Ureter (tissue), 1 donor: ENCODE measurements at regions not wholly inside any gene's neighbourhood (a gene's known extent, or its start where the extent isn't known, plus 50 kb on each side); places are given as distances from the start of the nearest gene placed in this dataset.
"Not testable (repeated sequence)": the region's sequence is repeated elsewhere in the genome, so short reads cannot be mapped to it uniquely, and the experiment has no call there.

ENCODE experiments used
- DNase-seq: peaks from one replicate; pipeline ENCODE4 v3.0.0-alpha.2; 2020; ENCODE audit warnings: low spot score
- donor health status: DM: yes; HTN: yes; CAD: no.

DNA sequence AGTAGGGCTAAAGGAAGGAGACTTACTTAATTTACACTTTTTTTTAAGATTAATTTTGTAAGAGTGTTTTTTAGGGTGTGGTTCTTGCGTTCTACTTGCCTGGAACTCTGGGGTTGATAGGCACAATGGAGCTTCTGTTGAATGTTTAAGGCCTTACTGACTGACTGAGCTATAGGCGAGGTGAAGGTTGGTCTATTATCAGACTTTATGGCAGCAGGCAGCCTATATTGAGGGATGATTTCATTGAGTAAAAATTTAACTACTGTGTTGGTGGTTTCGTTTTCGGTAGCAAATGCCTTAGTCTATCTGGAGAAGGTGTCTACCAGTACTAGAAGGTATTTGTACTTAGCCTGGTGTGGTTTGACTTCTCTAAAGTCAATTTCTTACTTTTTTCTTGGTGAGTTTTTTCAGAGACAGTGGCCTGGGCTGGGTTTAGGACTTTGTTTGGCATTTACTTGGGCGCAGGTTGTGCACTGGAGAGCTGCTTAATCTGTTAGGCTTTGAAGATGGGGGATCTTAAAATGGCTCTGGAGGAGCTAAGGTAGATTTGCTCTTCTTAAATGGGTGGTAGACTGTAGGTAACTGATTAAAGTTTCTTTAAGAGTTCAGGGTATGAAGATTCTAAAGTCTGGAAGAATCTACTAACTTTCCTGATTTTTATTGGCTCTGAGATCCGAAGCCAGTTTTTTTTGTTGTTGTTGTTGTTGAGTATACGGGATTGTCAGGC is 164.5 kb upstream of the CCZ1B start:
- DNase-seq: not testable (repeated sequence)

DNA sequence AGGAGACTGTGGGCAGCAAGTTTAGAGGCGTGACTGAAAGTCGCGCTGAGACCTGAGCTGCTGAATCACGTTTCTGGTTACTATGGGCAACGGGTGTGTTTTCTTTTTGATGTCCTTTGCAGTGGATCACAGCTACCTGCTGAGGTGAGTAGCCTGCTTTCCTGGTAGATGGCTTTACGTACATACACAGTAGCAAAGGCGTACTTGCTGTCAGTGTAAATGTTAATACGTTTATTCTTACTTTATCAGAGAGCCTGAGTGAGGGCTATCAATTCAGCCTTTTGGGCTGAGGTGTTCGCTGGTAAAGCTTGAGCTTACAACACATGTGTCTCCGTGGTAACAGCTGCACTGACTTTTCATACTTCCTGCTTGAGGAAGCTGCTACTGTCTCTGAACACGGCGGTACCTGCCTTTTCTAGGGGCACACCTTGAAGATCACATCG is 165.1 kb upstream of the CCZ1B start:
- DNase-seq: peak; percentile 46

DNA sequence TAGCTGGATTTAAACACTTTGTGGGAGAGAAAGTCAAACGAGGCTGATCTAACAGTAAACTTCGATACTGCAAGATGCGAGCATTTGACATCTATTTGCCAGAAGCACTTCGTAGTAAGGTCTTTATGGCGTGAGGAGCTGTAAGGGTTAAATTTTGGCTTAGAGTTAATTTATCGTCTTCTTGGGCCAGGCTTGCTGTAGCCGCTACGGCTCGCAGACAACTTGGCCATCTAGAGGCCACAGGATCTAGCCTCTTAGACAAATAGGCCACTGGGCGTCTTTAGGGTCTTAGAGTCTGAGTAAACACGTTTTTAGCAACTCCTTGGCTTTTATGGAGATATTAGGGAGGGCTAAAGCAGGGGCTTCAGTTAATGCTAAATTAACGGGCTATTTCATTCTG is 165.6 kb upstream of the CCZ1B start:
- not testable (repeated sequence) for DNase-seq

DNA sequence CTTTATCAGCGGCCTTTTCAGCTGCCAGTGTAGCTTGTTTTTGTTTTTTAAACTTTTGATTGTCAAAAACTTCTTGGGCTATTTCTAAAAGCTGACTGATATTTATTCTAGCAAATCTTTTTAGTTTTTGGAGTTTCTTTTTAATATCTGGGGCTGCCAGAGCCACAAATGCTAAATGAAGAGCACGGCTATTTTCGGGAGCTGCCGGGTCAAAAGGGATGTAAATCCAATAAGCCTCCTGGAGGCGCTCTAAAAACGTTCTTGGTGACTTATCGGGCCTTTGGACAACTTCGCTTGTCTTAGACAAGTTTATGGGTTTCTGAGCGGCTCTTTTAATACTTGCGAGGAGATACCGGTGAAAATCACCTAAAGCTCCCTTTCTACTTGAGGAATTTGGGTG is 166.1 kb upstream of the CCZ1B start:
- DNase-seq: not testable (repeated sequence)

- DNase-seq: not testable (repeated sequence)
These were observed 169.0 kb upstream of the CCZ1B start for GRCh38 chr7:6995026-6995425.

- DNase-seq: not testable (repeated sequence)
These were observed 169.6 kb upstream of the CCZ1B start for GRCh38 chr7:6995493-6996289.

DNA sequence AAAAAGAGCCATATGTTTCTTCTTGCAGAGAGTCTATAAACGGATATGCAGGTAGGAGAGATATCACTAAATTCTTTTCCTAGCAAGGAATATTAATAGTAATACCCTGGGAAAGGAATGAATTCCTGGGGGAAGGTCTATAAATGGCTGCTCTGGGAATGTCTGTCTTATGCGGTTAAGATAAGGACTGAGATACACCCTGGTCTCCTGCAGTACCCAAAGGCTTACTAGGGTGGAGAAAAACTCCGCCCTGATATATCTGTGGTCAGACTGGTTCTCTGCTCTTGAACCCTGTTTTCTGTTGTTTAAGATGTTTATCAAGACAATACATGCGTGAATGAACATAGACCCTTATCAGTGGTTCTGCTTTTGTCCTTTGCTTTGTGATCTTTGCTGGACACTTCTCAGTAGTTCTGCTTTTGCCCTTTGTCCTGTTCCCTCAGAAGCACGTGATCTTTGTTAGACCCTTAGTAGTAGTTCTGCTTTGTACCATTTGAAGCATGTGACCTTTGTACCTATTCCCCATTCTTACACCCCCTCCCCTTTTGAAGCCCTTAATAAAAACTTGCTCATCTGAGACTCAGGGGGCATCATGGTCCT is 173.1 kb upstream of the CCZ1B start:
- not testable (repeated sequence) for DNase-seq

DNA sequence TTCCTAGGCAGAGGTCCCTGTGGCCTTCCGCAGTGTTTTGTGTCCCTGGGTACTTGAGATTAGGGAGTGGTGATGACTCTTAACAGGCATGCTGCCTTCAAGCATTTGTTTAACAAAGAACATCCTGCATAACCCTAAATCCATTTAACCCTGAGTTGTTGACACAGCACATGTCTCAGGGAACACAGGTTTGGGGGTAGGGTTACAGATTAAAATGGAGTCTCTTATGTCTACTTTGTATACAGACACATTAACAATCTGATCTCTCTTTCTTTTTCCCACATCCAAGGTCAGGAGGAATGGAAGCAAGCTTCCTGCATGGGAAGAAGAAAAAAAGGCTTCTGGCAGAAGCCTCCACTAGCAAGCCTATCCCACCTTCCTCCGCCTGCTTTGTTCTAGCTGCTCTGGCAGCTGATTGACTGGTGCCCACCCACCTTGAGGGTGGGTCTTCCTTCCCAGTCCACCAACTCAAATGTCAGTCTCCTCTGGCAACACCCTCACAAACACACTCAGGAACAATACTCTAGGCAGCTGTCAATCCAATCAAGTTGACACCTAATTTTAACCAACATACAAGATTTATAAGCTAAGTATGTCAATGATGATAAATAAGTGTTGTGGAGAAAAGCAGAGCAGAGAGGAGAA is 176.5 kb upstream of the CCZ1B start:
- DNase-seq: no peak

DNA sequence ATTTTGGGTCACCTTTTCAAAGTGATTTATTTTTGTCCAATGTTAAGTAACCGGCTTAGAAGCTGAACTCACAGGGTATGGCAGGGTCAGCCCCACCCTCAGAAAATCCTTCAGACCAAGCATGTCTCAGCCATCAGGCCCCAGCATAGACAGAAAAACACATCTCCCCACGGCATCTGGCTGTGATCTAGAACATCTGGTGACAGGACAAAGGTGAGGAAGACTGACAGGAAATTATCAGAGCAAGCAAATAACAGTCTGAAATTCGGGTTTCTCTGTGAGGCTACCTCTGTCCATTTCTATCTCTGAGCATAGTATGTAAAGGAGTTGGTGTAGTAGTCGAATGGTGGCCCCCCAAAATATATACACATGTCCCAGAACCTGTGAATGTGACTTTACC is 177.0 kb upstream of the C1GALT1 start:
- no peak for DNase-seq

DNA sequence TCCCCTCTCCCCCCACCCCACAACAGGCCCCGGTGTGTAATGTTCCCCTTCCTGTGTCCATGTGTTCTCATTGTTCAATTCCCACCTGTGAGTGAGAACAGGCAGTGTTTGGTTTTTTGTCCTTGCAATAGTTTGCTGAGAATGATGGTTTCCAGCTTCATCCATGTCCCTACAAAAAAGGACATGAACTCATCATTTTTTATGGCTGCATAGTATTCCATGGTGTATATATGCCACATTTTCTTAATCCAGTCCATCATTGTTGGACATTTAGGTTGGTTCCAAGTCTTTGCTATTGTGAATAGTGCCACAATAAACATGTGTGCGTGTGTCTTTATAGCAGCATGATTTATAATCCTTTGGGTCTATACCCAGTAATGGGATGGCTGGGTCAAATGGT is 176.4 kb upstream of the C1GALT1 start:
- not testable (repeated sequence) for DNase-seq

DNA sequence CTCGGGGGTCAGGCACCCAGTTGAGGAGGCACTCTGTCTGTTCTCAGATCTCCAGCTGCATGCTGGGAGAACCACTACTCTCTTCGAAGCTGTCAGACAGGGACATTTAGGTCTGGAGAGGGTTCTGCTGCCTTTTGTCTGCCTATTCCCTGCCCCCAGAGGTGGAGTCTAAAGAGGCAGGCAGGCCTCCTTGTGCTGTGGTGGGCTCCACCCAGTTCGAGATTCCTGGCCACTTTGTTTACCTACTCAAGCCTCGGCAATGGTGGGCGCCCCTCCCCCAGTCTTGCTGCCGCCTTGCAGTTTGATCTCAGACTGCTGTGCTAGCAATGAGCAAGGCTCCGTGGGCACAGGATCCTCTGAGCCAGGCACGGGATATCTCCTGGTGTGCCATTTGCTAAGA is 171.1 kb upstream of the C1GALT1 start:
- not testable (repeated sequence) for DNase-seq

DNA sequence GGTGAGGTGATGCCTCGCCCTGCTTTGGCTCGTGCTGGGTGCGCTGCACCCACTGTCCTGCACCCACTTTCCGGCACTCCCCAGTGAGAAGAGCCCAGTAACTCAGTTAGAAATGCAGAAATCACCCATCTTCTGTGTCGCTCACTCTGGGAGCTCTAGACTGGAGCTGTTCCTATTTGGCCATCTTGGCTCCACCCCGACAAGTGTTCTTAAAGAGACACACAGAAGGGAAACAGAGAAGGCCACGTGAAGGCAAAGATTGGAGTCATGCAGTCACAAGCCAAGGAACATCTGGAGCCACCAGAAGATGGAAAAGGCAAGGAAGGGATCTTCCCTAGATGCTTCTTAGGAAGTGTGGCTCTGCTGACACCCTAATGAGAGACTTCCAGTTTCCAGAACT is 170.6 kb upstream of the C1GALT1 start:
- not testable (repeated sequence) for DNase-seq

DNA sequence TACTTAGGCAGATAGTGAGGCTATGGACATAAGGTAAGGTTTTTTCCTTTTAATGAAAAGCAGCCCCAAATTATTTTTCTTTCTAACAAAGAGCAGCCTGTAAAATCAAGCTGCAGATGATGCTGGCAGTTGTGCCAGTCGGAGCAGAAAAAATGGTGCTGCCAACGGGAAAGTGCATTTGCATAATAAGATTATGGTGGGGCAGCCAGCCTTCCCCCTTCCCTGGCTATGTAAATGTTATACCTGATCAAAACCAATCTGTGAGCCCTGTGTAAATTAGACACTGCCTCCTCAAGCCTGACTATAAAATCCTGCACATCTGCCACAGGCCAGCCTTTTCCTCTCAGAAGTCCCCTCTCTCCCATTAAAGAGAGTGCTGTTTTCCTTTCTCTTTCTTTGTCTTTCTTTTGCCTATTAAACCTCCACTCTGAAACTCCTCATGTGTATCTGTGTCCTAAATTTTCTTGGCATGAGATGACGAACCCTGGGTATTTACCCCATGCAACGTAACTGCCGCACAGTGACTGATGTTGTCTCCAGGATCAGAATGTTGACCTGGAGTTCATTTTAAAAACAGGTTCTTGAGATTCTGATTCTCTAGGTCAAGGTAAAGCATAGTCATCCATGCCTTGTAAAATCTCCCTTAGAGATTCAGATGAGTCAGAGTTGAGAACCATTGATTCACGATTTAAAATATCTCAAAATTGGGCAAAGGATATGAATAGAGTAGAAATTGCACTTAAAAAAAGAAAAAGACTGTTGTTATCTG is 167.3 kb upstream of the C1GALT1 start:
- DNase-seq: no peak

DNA sequence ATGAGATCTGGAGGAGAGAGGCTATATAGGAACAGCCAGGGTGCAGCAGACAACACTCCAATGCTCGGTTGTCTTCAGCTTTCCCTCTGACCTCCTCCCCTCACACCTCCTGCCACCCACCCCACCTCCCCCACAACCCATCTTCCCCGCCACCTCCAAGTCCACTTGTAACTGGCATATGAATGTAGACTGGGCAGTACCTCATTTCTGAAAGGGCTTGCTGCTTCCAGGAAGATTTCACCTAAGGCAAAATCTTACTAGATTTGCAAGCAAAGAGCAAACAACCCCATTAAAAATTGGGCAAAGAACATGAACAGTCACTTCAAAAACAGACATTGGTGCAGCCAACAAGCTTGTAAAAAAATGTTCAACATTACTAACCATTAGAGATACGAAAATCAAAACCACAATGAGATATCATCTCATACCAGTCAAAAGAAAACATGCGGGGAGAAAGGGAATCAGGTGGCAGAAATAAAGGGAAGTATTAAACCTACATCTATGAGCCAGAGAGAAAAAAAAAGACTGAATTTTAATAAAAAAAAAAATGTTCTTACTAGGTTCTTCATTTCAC is 164.6 kb upstream of the C1GALT1 start:
- DNase-seq: no peak

DNA sequence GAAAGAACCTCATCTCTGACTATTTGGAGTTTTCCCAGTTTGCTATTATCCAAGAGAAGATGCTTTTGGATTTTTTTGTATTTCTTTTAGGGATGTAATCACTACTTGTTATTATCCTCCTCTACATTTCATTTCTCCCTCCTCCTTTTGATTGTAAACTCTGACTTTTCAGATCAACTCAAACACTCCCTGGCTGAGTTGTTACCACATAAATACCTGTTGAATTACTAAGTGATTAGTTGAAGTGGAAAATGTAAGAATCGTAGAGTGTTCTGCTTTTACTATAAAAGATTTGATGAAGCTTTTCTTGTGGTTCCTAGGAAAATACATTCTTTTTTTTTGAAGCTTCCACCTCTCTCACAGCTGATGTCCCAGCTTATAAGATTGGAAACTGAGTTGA is 164.1 kb upstream of the C1GALT1 start:
- no peak for DNase-seq

GRCh38 chr7:7032221-7032620 is 150.1 kb upstream of the C1GALT1 start:
- no peak for DNase-seq

DNA sequence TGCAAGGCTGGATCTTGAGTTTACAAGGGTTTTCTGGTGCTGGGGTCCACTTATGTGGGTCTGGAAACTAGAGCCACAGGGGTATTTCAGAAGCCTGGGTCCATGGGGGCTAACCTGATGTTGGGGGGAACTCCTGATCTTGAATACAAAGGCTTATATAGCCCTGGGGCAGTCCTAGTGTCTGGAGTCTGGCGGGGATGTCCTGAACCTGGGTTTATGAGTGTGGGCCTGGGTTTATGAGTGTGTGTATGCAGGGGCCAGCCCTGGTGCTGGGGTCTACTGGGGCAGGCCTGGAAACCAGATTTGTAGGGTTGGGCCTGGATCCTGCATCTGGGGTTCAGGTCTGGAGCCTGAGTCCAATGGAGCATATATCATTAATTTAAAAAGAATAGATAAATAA is 146.5 kb upstream of the C1GALT1 start:
- DNase-seq: no peak

- not testable (repeated sequence) for DNase-seq
These were observed 140.0 kb upstream of the C1GALT1 start for GRCh38 chr7:7042286-7042893.

GRCh38 chr7:7044806-7045205 is 137.5 kb upstream of the C1GALT1 start:
- no peak for DNase-seq

GRCh38 chr7:7048213-7048612 is 134.1 kb upstream of the C1GALT1 start:
- no peak for DNase-seq
